ENCODE measurements at regions not wholly inside any gene's neighbourhood (a gene's known extent, or its start where the extent isn't known, plus 50 kb on each side); places are given as distances from the start of the nearest gene placed in this dataset.

DNA sequence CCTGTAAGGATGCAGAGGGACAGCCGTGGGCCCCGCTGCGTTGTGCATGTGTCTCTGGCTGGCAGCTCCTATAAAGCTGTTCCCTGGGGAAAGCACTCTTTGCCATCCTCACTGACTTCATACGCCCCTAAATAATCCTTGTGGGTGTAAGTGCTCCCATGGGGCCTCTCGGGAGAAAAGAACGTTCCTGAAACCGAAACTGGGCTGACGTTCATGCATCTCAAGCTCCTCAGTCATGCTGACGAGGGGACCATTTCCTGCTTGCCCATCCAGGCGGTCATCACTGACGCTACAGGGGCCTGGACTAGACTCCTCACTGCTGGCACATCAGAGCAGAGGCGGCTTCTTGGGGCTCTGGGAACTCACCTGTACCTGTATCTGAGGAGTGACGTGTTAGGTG, 73.1 kb upstream of the USP24 start (continued):
- TF ChIP-seq, protein P1, sequence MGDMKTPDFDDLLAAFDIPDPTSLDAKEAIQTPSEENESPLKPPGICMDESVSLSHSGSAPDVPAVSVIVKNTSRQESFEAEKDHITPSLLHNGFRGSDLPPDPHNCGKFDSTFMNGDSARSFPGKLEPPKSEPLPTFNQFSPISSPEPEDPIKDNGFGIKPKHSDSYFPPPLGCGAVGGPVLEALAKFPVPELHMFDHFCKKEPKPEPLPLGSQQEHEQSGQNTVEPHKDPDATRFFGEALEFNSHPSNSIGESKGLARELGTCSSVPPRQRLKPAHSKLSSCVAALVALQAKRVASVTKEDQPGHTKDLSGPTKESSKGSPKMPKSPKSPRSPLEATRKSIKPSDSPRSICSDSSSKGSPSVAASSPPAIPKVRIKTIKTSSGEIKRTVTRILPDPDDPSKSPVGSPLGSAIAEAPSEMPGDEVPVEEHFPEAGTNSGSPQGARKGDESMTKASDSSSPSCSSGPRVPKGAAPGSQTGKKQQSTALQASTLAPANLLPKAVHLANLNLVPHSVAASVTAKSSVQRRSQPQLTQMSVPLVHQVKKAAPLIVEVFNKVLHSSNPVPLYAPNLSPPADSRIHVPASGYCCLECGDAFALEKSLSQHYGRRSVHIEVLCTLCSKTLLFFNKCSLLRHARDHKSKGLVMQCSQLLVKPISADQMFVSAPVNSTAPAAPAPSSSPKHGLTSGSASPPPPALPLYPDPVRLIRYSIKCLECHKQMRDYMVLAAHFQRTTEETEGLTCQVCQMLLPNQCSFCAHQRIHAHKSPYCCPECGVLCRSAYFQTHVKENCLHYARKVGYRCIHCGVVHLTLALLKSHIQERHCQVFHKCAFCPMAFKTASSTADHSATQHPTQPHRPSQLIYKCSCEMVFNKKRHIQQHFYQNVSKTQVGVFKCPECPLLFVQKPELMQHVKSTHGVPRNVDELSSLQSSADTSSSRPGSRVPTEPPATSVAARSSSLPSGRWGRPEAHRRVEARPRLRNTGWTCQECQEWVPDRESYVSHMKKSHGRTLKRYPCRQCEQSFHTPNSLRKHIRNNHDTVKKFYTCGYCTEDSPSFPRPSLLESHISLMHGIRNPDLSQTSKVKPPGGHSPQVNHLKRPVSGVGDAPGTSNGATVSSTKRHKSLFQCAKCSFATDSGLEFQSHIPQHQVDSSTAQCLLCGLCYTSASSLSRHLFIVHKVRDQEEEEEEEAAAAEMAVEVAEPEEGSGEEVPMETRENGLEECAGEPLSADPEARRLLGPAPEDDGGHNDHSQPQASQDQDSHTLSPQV (IDR thresholded peaks at IDR 0.05): no peak
- TF ChIP-seq IKZF2 (IDR thresholded peaks at IDR 0.05) (peak; percentile 90 to 93), ATF7 (IDR thresholded peaks at IDR 0.05; ENCODE audit: low read depth) (peak; percentile 83), CREB1 (IDR thresholded peaks at IDR 0.05; ENCODE audit: low read depth) (peak; percentile 92), POU2F2 (IDR thresholded peaks at IDR 0.05; ENCODE audit: borderline replicate concordance, low read depth, low read length) (peak; percentile 61; the same call in 2 of the 3 replicates), ELK1 (IDR thresholded peaks at IDR 0.05; ENCODE audit: low read depth, low read length) (no peak), NR2F1 (conservative IDR thresholded peaks at IDR 0.05) (peak; percentile 34; the same call in 1 of the 2 replicates), DPF2 (IDR thresholded peaks at IDR 0.05) (peak; percentile 87), RB1 (IDR thresholded peaks at IDR 0.05; ENCODE audit: borderline replicate concordance) (no peak), RUNX3 (IDR thresholded peaks at IDR 0.05; ENCODE audit: low read length) (peak; percentile 61; the same call in 1 of the 2 replicates), SP1 (IDR thresholded peaks at IDR 0.05; ENCODE audit: low read depth, low read length) (peak; percentile 68), JUND (IDR thresholded peaks at IDR 0.05; ENCODE audit: low read depth, low read length) (0 out of 2 replicates have a peak, but pooled peaks have one; percentile 37), JUNB (IDR thresholded peaks at IDR 0.05) (peak; percentile 65), BMI1 (IDR thresholded peaks at IDR 0.05; ENCODE audit: borderline replicate concordance) (peak; percentile 64; the same call in 1 of the 2 replicates), IRF4 (IDR thresholded peaks at IDR 0.05; ENCODE audit: low read depth, low read length) (peak; percentile 86), CHD4 (IDR thresholded peaks at IDR 0.05) (no peak)
- TF ChIP-seq, protein P2, sequence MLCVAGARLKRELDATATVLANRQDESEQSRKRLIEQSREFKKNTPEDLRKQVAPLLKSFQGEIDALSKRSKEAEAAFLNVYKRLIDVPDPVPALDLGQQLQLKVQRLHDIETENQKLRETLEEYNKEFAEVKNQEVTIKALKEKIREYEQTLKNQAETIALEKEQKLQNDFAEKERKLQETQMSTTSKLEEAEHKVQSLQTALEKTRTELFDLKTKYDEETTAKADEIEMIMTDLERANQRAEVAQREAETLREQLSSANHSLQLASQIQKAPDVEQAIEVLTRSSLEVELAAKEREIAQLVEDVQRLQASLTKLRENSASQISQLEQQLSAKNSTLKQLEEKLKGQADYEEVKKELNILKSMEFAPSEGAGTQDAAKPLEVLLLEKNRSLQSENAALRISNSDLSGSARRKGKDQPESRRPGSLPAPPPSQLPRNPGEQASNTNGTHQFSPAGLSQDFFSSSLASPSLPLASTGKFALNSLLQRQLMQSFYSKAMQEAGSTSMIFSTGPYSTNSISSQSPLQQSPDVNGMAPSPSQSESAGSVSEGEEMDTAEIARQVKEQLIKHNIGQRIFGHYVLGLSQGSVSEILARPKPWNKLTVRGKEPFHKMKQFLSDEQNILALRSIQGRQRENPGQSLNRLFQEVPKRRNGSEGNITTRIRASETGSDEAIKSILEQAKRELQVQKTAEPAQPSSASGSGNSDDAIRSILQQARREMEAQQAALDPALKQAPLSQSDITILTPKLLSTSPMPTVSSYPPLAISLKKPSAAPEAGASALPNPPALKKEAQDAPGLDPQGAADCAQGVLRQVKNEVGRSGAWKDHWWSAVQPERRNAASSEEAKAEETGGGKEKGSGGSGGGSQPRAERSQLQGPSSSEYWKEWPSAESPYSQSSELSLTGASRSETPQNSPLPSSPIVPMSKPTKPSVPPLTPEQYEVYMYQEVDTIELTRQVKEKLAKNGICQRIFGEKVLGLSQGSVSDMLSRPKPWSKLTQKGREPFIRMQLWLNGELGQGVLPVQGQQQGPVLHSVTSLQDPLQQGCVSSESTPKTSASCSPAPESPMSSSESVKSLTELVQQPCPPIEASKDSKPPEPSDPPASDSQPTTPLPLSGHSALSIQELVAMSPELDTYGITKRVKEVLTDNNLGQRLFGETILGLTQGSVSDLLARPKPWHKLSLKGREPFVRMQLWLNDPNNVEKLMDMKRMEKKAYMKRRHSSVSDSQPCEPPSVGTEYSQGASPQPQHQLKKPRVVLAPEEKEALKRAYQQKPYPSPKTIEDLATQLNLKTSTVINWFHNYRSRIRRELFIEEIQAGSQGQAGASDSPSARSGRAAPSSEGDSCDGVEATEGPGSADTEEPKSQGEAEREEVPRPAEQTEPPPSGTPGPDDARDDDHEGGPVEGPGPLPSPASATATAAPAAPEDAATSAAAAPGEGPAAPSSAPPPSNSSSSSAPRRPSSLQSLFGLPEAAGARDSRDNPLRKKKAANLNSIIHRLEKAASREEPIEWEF (IDR thresholded peaks at IDR 0.05; ENCODE audit: insufficient replicate concordance, low read depth, low read length): no peak
- TF ChIP-seq, protein P3, sequence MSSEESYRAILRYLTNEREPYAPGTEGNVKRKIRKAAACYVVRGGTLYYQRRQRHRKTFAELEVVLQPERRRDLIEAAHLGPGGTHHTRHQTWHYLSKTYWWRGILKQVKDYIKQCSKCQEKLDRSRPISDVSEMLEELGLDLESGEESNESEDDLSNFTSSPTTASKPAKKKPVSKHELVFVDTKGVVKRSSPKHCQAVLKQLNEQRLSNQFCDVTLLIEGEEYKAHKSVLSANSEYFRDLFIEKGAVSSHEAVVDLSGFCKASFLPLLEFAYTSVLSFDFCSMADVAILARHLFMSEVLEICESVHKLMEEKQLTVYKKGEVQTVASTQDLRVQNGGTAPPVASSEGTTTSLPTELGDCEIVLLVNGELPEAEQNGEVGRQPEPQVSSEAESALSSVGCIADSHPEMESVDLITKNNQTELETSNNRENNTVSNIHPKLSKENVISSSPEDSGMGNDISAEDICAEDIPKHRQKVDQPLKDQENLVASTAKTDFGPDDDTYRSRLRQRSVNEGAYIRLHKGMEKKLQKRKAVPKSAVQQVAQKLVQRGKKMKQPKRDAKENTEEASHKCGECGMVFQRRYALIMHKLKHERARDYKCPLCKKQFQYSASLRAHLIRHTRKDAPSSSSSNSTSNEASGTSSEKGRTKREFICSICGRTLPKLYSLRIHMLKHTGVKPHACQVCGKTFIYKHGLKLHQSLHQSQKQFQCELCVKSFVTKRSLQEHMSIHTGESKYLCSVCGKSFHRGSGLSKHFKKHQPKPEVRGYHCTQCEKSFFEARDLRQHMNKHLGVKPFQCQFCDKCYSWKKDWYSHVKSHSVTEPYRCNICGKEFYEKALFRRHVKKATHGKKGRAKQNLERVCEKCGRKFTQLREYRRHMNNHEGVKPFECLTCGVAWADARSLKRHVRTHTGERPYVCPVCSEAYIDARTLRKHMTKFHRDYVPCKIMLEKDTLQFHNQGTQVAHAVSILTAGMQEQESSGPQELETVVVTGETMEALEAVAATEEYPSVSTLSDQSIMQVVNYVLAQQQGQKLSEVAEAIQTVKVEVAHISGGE (CRISPR knock-in tag; IDR thresholded peaks at IDR 0.05): no peak
